Fibroblast of lung (primary cell): ENCODE measurements at regions not wholly inside any gene's neighbourhood (a gene's known extent, or its start where the extent isn't known, plus 50 kb on each side); places are given as distances from the start of the nearest gene placed in this dataset.

Experiments
- DNase-seq, 2 donors: peaks; one replicate each; pipeline versions ENCODE4 v3.0.0 to v3.0.0-alpha.2; 2010; ENCODE audit warnings: low read depth in 2 of 2
- H2AFZ ChIP-seq: 2 replicates; pipeline ENCODE4 v1.5.1; 2012; ENCODE audit warnings: low read length, control low read depth, inconsistent platforms
- H3K27ac ChIP-seq: 2 replicates; pipeline ENCODE4 v1.5.1; 2011; ENCODE audit warnings: low read length, control low read depth; ENCODE audit not compliant: insufficient read depth
- H3K27me3 ChIP-seq: 2 replicates; pipeline ENCODE4 v1.5.1; 2011; ENCODE audit warnings: mild to moderate bottlenecking, low read length; ENCODE audit not compliant: control insufficient read depth, insufficient read depth
- H3K36me3 ChIP-seq: 2 replicates; pipeline ENCODE4 v1.5.1; 2011; ENCODE audit warnings: low read length; ENCODE audit not compliant: control insufficient read depth, insufficient read depth
- H3K4me1 ChIP-seq: 2 replicates; pipeline ENCODE4 v1.5.1; 2011; ENCODE audit warnings: low read length; ENCODE audit not compliant: control insufficient read depth, insufficient read depth; ENCODE audit errors: extremely low read depth
- H3K4me2 ChIP-seq: 2 replicates; pipeline ENCODE4 v1.5.1; 2011; ENCODE audit warnings: low read length, control low read depth; ENCODE audit not compliant: insufficient read depth; ENCODE audit errors: extremely low read depth
- H3K4me3 ChIP-seq, 4 experiments: fragments of 200-600 bp in 1 of 4; sonication (generic) in 1 of 4; replicated peaks in 1 of 4; 2 replicates each; pipeline ENCODE4 v1.5.1; 2011 to 2016; ENCODE audit warnings: low read length in 4 of 4, low read depth in 3 of 4, mild to moderate bottlenecking in 3 of 4, control low read depth in 2 of 4, inconsistent platforms in 1 of 4, mixed read lengths in 1 of 4; ENCODE audit not compliant: insufficient read depth in 1 of 4; ENCODE audit errors: control extremely low read depth in 1 of 4
- H3K79me2 ChIP-seq: 2 replicates; pipeline ENCODE4 v1.5.1; 2012; ENCODE audit warnings: mild to moderate bottlenecking, low read length, inconsistent platforms; ENCODE audit not compliant: control insufficient read depth, insufficient read depth
- H3K9ac ChIP-seq: 2 replicates; pipeline ENCODE4 v1.5.1; 2011; ENCODE audit warnings: mild to moderate bottlenecking, low read length, control low read depth; ENCODE audit not compliant: insufficient read depth
- H3K9me3 ChIP-seq: 2 replicates; pipeline ENCODE4 v1.5.1; 2012; ENCODE audit warnings: low read depth, low read length; ENCODE audit not compliant: control insufficient read depth, insufficient read depth
- H4K20me1 ChIP-seq: 2 replicates; pipeline ENCODE4 v1.5.1; 2011; ENCODE audit warnings: low read length; ENCODE audit not compliant: control insufficient read depth, insufficient read depth; ENCODE audit errors: extremely low read depth
- CTCF ChIP-seq, 2 donors: IDR thresholded peaks in 1 of 2; conservative IDR thresholded peaks in 1 of 2; 1 replicate in 1 of 2; 2 replicates in 1 of 2; pipeline ENCODE4 v1.5.1; 2011 to 2012; ENCODE audit warnings: low read length in 2 of 2, control low read depth in 1 of 2, inconsistent platforms in 1 of 2, low read depth in 1 of 2, mild to moderate bottlenecking in 1 of 2
- EZH2 ChIP-seq: IDR thresholded peaks from 2 replicates; pipeline ENCODE4 v1.5.1; 2012; ENCODE audit warnings: low read length, control low read depth, mild to moderate bottlenecking; ENCODE audit errors: missing control alignments

GRCh38 chr1:70820396-70820795 is 227.2 kb downstream of the PTGER3 start:
- no peak overlapping the region for H3K27ac ChIP-seq
- no peak for DNase-seq
- no peak for TF ChIP-seq EZH2
- no peak for TF ChIP-seq CTCF (conservative IDR thresholded peaks at IDR 0.05 in 1 of 2, IDR thresholded peaks at IDR 0.05 in 1 of 2; ENCODE audit: low read depth in 1 of 2, low read length in 2 of 2)
- no peak overlapping the region for H3K4me3 ChIP-seq
- no peak overlapping the region for H2AFZ ChIP-seq
- no peaks in the 10 kb centered on the region for H4K20me1 ChIP-seq
- no peak overlapping the region for H3K9ac ChIP-seq
- no peaks in the 10 kb centered on the region for H3K4me1 ChIP-seq
- no peaks in the 10 kb centered on the region for H3K36me3 ChIP-seq
- H3K27me3 ChIP-seq, result no peaks in the 10 kb centered on the region
- no peak overlapping the region for H3K4me2 ChIP-seq
- H3K9me3 ChIP-seq, result no peaks in the 10 kb centered on the region
- no peaks in the 10 kb centered on the region for H3K79me2 ChIP-seq

- no peaks in the 10 kb centered on the region for H4K20me1 ChIP-seq
- no peak for TF ChIP-seq EZH2
- TF ChIP-seq CTCF (conservative IDR thresholded peaks at IDR 0.05 in 1 of 2, IDR thresholded peaks at IDR 0.05 in 1 of 2; ENCODE audit: low read depth in 1 of 2, low read length in 2 of 2), result no peak
- H3K27me3 ChIP-seq, result no peaks in the 10 kb centered on the region
- H3K4me3 ChIP-seq, result no peak overlapping the region
- H3K9me3 ChIP-seq, result no peaks in the 10 kb centered on the region
- H3K27ac ChIP-seq, result no peak overlapping the region
- no peak overlapping the region for H3K9ac ChIP-seq
- no peak for DNase-seq
- H3K4me1 ChIP-seq, result no peaks in the 10 kb centered on the region
- no peak overlapping the region for H3K4me2 ChIP-seq
- H3K79me2 ChIP-seq, result no peaks in the 10 kb centered on the region
- no peaks in the 10 kb centered on the region for H3K36me3 ChIP-seq
- H2AFZ ChIP-seq, result no peak overlapping the region
These were observed 226.6 kb downstream of the PTGER3 start for GRCh38 chr1:70820995-70821394.

- Histone ChIP-seq H3K27me3 (no peaks in the 10 kb centered on the region), H4K20me1 (no peaks in the 10 kb centered on the region), H3K9ac (no peak overlapping the region), H3K4me1 (no peaks in the 10 kb centered on the region), H3K4me2 (no peak overlapping the region), H2AFZ (no peak overlapping the region), H3K79me2 (no peaks in the 10 kb centered on the region), H3K9me3 (no peaks in the 10 kb centered on the region), H3K27ac (no peak overlapping the region), H3K4me3 (no peak overlapping the region), H3K36me3 (no peaks in the 10 kb centered on the region)
- DNase-seq, result no peak
- TF ChIP-seq EZH2, result no peak
- TF ChIP-seq CTCF (conservative IDR thresholded peaks at IDR 0.05 in 1 of 2, IDR thresholded peaks at IDR 0.05 in 1 of 2; ENCODE audit: low read depth in 1 of 2, low read length in 2 of 2), result no peak
These were observed 221.2 kb downstream of the PTGER3 start for GRCh38 chr1:70826428-70826827.
